H9 (cell line): ENCODE measurements at regions not wholly inside any gene's neighbourhood (a gene's known extent, or its start where the extent isn't known, plus 50 kb on each side); places are given as distances from the start of the nearest gene placed in this dataset.

Source experiments
- DNase-seq: peaks from one replicate; pipeline ENCODE4 v3.0.0-alpha.2; 2017
- H2AFZ ChIP-seq: one replicate; pipeline ENCODE4 v1.6.1; 2013; ENCODE audit warnings: mild to moderate bottlenecking, low read length, control low read depth, moderate library complexity
- H2AK5ac ChIP-seq: 2 replicates; pipeline ENCODE4 v1.6.1; 2013; ENCODE audit warnings: low read length, control low read depth, mixed read lengths; ENCODE audit not compliant: insufficient read length
- H2BK120ac ChIP-seq: one replicate; pipeline ENCODE4 v1.6.1; 2013; ENCODE audit warnings: low read depth, mild to moderate bottlenecking, low read length, control low read depth, inconsistent platforms; ENCODE audit not compliant: poor library complexity, severe bottlenecking
- H2BK12ac ChIP-seq: 2 replicates; pipeline ENCODE4 v1.6.1; 2013; ENCODE audit warnings: low read length, control low read depth, mixed read lengths, low read depth; ENCODE audit not compliant: insufficient read length
- H2BK15ac ChIP-seq: 2 replicates; pipeline ENCODE4 v1.6.1; 2013; ENCODE audit warnings: low read depth, low read length, control low read depth
- H2BK20ac ChIP-seq: one replicate; pipeline ENCODE4 v1.6.1; 2013; ENCODE audit warnings: low read depth, mild to moderate bottlenecking, low read length, control low read depth, inconsistent platforms; ENCODE audit not compliant: poor library complexity, severe bottlenecking
- H2BK5ac ChIP-seq: 2 replicates; pipeline ENCODE4 v1.6.1; 2013; ENCODE audit warnings: low read length, control low read depth, mixed read lengths; ENCODE audit not compliant: insufficient read length
- H3K14ac ChIP-seq: 2 replicates; pipeline ENCODE4 v1.6.1; 2013; ENCODE audit warnings: low read length, control low read depth; ENCODE audit not compliant: insufficient read depth
- H3K18ac ChIP-seq: 2 replicates; pipeline ENCODE4 v1.6.1; 2013; ENCODE audit warnings: low read depth, mild to moderate bottlenecking, mixed read lengths, low read length, control low read depth; ENCODE audit not compliant: insufficient read length
- H3K23ac ChIP-seq: 2 replicates; pipeline ENCODE4 v1.6.1; 2013; ENCODE audit warnings: low read length, control low read depth, mixed read lengths, low read depth; ENCODE audit not compliant: insufficient read length
- H3K23me2 ChIP-seq: 2 replicates; pipeline ENCODE4 v1.6.1; 2013; ENCODE audit warnings: low read depth, mild to moderate bottlenecking, mixed read lengths, low read length, control low read depth; ENCODE audit not compliant: insufficient read length, poor library complexity, severe bottlenecking
- H3K27ac ChIP-seq: 2 replicates; pipeline ENCODE4 v1.5.1; 2013; ENCODE audit warnings: low read length, control low read depth, mixed read lengths, low read depth; ENCODE audit not compliant: insufficient read length
- H3K27me3 ChIP-seq: 2 replicates; pipeline ENCODE4 v1.6.1; 2013; ENCODE audit warnings: low read length, control low read depth, inconsistent platforms; ENCODE audit not compliant: insufficient read depth
- H3K4ac ChIP-seq: 2 replicates; pipeline ENCODE4 v1.6.1; 2013; ENCODE audit warnings: low read depth, mild to moderate bottlenecking, control low read depth, inconsistent platforms, low read length, moderate library complexity
- H3K4me1 ChIP-seq: 2 replicates; pipeline ENCODE4 v1.6.1; 2013; ENCODE audit warnings: low read length, control low read depth, inconsistent platforms; ENCODE audit not compliant: insufficient read depth
- H3K4me2 ChIP-seq: 2 replicates; pipeline ENCODE4 v1.6.1; 2013; ENCODE audit warnings: low read length, control low read depth, mixed read lengths; ENCODE audit not compliant: insufficient read length, insufficient read depth
- H3K56ac ChIP-seq: 2 replicates; pipeline ENCODE4 v1.6.1; 2013; ENCODE audit warnings: low read depth, mild to moderate bottlenecking, mixed read lengths, low read length, control low read depth; ENCODE audit not compliant: insufficient read length
- H3K79me1 ChIP-seq: 2 replicates; pipeline ENCODE4 v1.6.1; 2013; ENCODE audit warnings: low read depth, mild to moderate bottlenecking, moderate library complexity, low read length, control low read depth, inconsistent platforms; ENCODE audit not compliant: insufficient read depth, poor library complexity, severe bottlenecking
- H3K79me2 ChIP-seq: 2 replicates; pipeline ENCODE4 v1.6.1; 2013; ENCODE audit warnings: low read length, control low read depth, inconsistent platforms; ENCODE audit not compliant: insufficient read depth
- H3K9ac ChIP-seq: 2 replicates; pipeline ENCODE4 v1.6.1; 2013; ENCODE audit warnings: low read length, control low read depth, mixed read lengths; ENCODE audit not compliant: insufficient read length; ENCODE audit errors: extremely low read depth
- H3K9me3 ChIP-seq: one replicate; pipeline ENCODE4 v1.6.1; 2013; ENCODE audit warnings: low read depth, low read length, inconsistent platforms; ENCODE audit not compliant: control insufficient read depth
- H3T11ph ChIP-seq: one replicate; pipeline ENCODE4 v1.6.1; 2013; ENCODE audit warnings: mild to moderate bottlenecking, low read length, control low read depth, inconsistent platforms
- H4K20me1 ChIP-seq: one replicate; pipeline ENCODE4 v1.6.1; 2013; ENCODE audit not compliant: control insufficient read depth, insufficient read length, insufficient read depth
- H4K5ac ChIP-seq: 2 replicates; pipeline ENCODE4 v1.6.1; 2013; ENCODE audit warnings: low read depth, mild to moderate bottlenecking, mixed read lengths, low read length, control low read depth; ENCODE audit not compliant: insufficient read length
- H4K8ac ChIP-seq: replicated peaks from 2 replicates; pipeline ENCODE4 v1.6.1; 2013; ENCODE audit warnings: low read length, control low read depth, mixed read lengths, low read depth; ENCODE audit not compliant: insufficient read length
- H4K91ac ChIP-seq: 2 replicates; pipeline ENCODE4 v1.6.1; 2013; ENCODE audit warnings: low read depth, mild to moderate bottlenecking, moderate library complexity, mixed read lengths, low read length, control low read depth; ENCODE audit not compliant: insufficient read length
- H3K27ac Mint-ChIP-seq, 3 experiments: 2 replicates in 2 of 3; 3 replicates in 1 of 3; pipeline ENCODE4 v1.8.0; 2020 to 2021; ENCODE audit warnings: mixed read lengths in 3 of 3, mild to moderate bottlenecking in 1 of 3, moderate library complexity in 1 of 3
- H3K27me3 Mint-ChIP-seq: 2 replicates; pipeline ENCODE4 v1.8.0; 2021; ENCODE audit warnings: low read depth, mild to moderate bottlenecking, moderate library complexity, mixed read lengths
- H3K36me3 Mint-ChIP-seq, 3 experiments: 2 replicates in 2 of 3; 3 replicates in 1 of 3; pipeline ENCODE4 v1.8.0; 2020 to 2021; ENCODE audit warnings: low read depth in 3 of 3, mixed read lengths in 3 of 3; ENCODE audit not compliant: insufficient read depth in 1 of 3
- H3K4me1 Mint-ChIP-seq, 2 experiments: 2 replicates each; pipeline ENCODE4 v1.8.0; 2020; ENCODE audit warnings: mixed read lengths in 2 of 2
- H3K4me3 Mint-ChIP-seq, 2 experiments: 2 replicates in 1 of 2; 3 replicates in 1 of 2; pipeline ENCODE4 v1.8.0; 2020 to 2021; ENCODE audit warnings: mild to moderate bottlenecking in 2 of 2, mixed read lengths in 2 of 2, moderate library complexity in 1 of 2
- H3K9me3 Mint-ChIP-seq, 2 experiments: 2 replicates in 1 of 2; 3 replicates in 1 of 2; pipeline ENCODE4 v1.8.0; 2020; ENCODE audit warnings: mild to moderate bottlenecking in 2 of 2, mixed read lengths in 2 of 2, moderate library complexity in 1 of 2
- CTCF ChIP-seq: fragments of 200-600 bp; sonication (generic); conservative IDR thresholded peaks from 3 replicates; pipeline ENCODE4 v1.8.0; 2021; ENCODE audit warnings: antibody characterized with exemption, mild to moderate bottlenecking
- WGBS: extraction: QIAGEN DNeasy Blood & Tissue Kit; methylation state at CpG from one replicate; pipeline ENCODE4 v1.1.7; 2013; ENCODE audit warnings: missing lambda C conversion rate, low lambda C conversion rate, mixed read lengths; ENCODE audit not compliant: insufficient read length; ENCODE audit errors: extremely low coverage; 5-methylcytosine and 5-hydroxymethylcytosine counted together

- Histone ChIP-seq H2BK15ac (no peak overlapping the region), H3K14ac (no peak overlapping the region), H3K9me3 (no peaks in the 10 kb centered on the region), H3K27me3 (no peaks in the 10 kb centered on the region), H3K4me1 (no peaks in the 10 kb centered on the region), H4K5ac (no peak overlapping the region), H4K8ac (no peak overlapping the region), H4K91ac (no peak overlapping the region), H3K4ac (no peak overlapping the region), H3K79me1 (no peaks in the 10 kb centered on the region), H3K9ac (no peak overlapping the region), H2AFZ (no peak overlapping the region), H3K23ac (no peak overlapping the region), H3K27ac (no peak overlapping the region), H2BK120ac (no peak overlapping the region), H3K4me2 (no peak overlapping the region), H3K18ac (no peak overlapping the region), H2BK20ac (no peak overlapping the region), H4K20me1 (no peaks in the 10 kb centered on the region), H3K56ac (no peak overlapping the region), H3K79me2 (no peaks in the 10 kb centered on the region), H2BK12ac (no peak overlapping the region), H3T11ph (no peak overlapping the region), H3K23me2 (no peaks in the 10 kb centered on the region), H2AK5ac (no peak overlapping the region), H2BK5ac (no peak overlapping the region)
- H3K27ac Mint-ChIP-seq, result no peak overlapping the region; a peak in 1 of 7 replicates
- peaks cover 0 to 2% of the 10 kb centered on the region in 2 experiments; a peak in 1 of 4 replicates for H3K4me1 Mint-ChIP-seq
- H3K9me3 Mint-ChIP-seq, result no peaks in the 10 kb centered on the region
- DNase-seq, result no peak
- peaks cover 17% of the 10 kb centered on the region for H3K27me3 Mint-ChIP-seq
- no peak for TF ChIP-seq CTCF
- no peak overlapping the region for H3K4me3 Mint-ChIP-seq
- WGBS, result no CpG with 5 or more reads among the region's 1 CpG
- no peaks in the 10 kb centered on the region for H3K36me3 Mint-ChIP-seq
Observed at GRCh38 chr22:34880662-34881061, 185.3 kb upstream of the ISX start.
